H1 (cell line): ENCODE measurements at regions not wholly inside any gene's neighbourhood (a gene's known extent, or its start where the extent isn't known, plus 50 kb on each side); places are given as distances from the start of the nearest gene placed in this dataset.

Source experiments
- TF ChIP-seq, protein P1 (sequence below): IDR thresholded peaks from 2 replicates; pipeline ENCODE4 v1.6.1; 2012; ENCODE audit warnings: inconsistent platforms
- TF ChIP-seq, protein P2 (sequence below), 3 experiments: IDR thresholded peaks; 1 replicate in 2 of 3; 2 replicates in 1 of 3; pipeline versions ENCODE4 v1.5.1 to v1.6.1; 2011; ENCODE audit warnings: low read length in 3 of 3, mild to moderate bottlenecking in 3 of 3, inconsistent platforms in 2 of 3, low read depth in 1 of 3, moderate library complexity in 1 of 3; ENCODE audit not compliant: insufficient read depth in 1 of 3; ENCODE audit errors: control extremely low read depth in 1 of 3

DNA sequence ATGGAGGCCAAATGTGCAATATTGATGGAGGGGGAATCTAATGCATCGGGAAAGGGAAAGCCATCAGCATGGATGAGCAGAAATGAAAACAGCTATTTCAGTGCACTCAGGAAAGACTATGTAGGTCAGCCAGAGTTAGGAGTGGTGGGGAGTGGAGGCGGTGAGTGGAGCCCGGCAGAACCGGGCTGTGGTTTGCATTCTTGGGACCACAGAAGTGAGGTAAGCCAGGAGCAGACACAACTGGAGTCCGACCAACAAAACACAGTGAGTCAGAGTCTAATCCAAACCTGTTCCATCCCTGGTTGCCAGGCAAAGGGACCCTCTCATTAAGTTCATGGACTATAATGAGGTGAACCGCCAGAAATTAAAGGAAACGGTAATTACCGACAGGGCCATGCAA lies 61.1 kb upstream of the RAB12 start:
- TF ChIP-seq, protein P1, sequence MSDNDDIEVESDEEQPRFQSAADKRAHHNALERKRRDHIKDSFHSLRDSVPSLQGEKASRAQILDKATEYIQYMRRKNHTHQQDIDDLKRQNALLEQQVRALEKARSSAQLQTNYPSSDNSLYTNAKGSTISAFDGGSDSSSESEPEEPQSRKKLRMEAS: no peak
- TF ChIP-seq, protein P2, sequence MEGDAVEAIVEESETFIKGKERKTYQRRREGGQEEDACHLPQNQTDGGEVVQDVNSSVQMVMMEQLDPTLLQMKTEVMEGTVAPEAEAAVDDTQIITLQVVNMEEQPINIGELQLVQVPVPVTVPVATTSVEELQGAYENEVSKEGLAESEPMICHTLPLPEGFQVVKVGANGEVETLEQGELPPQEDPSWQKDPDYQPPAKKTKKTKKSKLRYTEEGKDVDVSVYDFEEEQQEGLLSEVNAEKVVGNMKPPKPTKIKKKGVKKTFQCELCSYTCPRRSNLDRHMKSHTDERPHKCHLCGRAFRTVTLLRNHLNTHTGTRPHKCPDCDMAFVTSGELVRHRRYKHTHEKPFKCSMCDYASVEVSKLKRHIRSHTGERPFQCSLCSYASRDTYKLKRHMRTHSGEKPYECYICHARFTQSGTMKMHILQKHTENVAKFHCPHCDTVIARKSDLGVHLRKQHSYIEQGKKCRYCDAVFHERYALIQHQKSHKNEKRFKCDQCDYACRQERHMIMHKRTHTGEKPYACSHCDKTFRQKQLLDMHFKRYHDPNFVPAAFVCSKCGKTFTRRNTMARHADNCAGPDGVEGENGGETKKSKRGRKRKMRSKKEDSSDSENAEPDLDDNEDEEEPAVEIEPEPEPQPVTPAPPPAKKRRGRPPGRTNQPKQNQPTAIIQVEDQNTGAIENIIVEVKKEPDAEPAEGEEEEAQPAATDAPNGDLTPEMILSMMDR (IDR thresholded peaks at IDR 0.05; ENCODE audit: control extremely low read depth in 1 of 3, insufficient read depth in 1 of 3, low read depth in 1 of 3, low read length in 3 of 3): no peak
